Stimulated activated CD8-positive, alpha-beta memory T cell treated with anti-CD3 and anti-CD28 coated beads, Interleukin-4, amount 100 ng/mL, for 48 hours (primary cell): ENCODE measurements at regions not wholly inside any gene's neighbourhood (a gene's known extent, or its start where the extent isn't known, plus 50 kb on each side); places are given as distances from the start of the nearest gene placed in this dataset.
A peak's percentile ranks its signal among the peaks of the same experiment; 100 is the strongest.

ENCODE experiments used
- DNase-seq: peaks from one replicate; pipeline ENCODE4 v3.0.0-alpha.2; 2020

DNA sequence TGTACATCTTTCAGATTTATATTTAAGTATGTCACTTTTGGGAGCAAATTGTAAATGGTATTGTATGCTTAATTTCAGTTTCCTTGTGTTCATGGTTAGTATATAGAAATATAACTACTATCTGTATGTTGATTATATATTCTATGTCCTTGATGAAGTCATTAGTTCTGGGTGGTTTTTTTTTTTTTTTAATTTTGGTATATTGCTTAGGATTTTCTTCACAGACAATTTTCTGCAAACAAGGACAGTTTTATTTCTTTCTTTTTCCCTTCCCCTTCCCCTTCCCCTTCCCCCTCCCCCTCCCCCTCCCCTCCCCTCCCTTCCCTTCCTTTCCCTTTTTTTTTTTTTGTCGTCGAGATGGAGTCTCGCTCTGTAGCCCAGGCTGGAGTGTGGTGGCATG, 430.0 kb downstream of the TYW1 start:
- DNase-seq: no peak

DNA sequence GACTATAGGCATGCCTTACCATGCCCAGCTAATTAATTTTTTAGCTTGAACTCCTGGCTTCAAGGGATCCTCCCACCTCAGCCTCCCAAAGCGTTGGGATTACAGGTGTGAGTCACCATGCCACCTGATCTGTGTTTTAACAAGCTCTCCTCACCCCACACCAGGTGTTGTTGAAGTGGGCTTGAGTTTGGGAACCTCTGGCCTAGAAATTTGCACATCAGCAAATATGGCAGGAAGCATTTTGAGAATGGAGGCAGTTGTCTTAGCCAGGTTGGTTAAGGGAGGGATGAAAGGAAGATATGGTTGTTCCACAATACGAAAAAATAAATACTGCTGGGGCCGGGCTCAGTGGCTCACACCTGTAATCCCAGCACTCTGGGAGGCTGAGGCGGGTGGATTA, 433.1 kb downstream of the TYW1 start:
- no peak for DNase-seq

DNA sequence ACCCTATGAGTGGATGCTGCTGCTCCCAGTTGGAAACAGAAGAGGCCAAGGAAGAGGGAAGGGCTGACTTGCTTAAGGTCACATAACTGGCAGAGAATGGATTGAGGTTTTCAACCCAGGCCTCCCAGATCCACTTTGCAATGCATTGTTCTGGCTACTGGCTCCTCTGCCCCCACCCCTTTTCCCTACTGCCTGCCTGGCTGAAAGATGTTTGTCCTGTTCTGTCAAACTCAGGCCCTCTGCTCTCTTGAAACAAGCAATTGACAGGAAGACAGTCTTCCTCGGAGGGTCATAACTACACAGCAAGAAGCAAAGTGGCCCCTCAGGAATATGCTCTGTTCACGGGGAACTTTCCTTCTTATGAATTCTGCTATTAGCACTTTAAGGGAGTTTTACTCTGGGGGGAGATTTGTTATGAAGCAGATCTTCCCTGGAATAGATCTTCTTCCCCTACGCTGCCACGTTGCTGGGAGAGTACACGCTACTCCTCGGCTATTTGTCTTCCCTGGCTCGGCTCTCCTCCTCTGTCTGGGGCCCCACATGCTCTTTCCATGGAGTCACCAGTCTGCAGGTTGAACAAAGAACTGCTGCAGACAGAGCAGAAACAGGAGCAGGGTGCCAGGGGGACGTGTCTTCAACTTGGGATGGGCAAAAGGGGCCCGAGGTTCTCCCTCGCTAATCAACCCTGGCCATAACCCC, 436.1 kb downstream of the TYW1 start:
- DNase-seq: no peak

DNA sequence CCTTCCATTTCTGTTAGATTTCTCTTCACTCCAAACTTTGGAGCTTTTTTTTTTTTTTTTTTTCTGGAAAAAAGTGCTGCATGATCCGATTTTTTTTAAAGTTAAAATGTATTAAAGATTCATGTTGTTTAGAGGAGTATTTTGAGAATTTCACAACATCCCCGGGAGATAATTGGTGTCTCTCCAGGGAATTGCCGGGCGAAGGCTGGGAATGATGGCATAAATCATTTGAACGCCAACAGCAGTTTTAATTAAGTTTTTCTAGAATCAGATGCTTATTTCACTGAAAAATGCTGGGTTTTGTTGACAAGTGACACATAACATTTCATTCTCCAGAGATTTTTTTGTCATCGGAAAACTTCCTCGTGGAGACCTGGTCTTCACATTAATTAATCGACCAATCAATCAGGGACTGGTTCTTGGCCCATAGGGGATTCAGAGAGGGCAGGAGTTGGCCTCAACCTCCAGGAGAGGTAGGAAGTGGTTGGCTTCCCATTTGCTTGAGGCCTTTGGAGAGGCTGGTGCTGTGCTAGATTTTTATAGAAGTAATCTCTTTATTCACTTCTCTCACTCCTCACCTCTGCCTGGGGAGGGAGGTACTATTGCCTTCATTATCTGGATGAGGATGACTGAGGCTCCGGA, 439.4 kb downstream of the TYW1 start:
- DNase-seq: no peak

DNA sequence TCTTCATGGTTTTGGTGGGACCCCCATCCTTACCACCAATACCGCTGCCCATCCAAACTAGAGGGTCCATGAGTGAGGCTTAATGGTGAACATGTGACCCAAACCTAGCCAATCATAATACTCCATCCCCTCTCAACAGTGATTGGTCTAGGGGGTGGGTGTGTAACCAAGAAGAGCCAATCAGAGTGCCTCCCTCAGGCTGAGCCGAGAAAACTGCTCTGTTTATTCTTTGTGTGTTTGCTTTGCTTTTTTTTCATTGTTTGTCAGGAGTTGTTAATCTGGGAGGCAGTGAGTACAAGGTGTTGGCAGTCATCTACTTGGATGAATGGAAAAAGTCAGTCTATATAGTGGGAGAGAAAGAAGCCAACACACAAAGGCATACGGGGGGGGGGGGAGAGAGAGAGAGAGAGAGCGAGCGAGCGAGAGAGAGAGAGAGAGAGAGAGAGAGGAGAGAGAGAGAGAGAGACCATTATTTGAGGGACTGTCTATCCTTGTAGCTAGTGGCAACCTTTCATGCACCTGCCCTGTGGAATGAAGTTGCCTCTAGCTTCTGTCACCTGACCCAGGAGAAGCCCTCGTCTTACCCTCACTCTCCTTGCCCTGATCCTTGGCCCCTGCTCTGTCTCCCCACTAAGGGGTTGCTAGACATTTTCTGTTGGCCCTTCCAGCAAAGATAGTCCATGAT, 441.7 kb downstream of the TYW1 start:
- DNase-seq: no peak

DNA sequence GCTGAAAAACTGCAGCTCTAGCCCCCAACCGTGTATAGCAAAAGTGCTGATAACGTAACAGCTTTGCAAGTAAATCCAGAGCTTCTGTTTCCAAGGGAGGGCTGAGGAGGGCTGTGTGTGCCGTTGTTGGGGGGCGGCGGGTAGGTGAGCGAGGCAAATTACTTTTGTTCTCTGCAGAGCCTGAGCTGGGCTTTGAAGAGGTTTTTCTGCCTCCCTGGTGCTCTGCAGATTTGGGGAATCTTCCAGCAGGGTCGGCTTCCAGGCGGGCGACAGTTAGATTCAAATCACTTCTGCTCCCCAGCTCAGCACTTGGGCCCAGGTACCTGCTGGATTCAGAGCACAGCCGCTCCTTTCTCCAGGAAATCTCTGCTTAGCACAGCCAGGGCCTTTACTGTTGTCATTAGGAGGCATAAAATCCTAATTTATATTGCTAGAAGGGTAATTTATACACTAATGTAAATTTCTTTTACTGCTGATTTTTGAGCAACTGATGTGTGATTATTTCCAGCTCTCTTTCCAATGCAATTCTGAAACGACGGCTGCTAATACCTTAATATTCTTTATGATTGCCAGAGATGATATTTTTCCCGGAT, 442.4 kb downstream of the TYW1 start:
- no peak for DNase-seq

DNA sequence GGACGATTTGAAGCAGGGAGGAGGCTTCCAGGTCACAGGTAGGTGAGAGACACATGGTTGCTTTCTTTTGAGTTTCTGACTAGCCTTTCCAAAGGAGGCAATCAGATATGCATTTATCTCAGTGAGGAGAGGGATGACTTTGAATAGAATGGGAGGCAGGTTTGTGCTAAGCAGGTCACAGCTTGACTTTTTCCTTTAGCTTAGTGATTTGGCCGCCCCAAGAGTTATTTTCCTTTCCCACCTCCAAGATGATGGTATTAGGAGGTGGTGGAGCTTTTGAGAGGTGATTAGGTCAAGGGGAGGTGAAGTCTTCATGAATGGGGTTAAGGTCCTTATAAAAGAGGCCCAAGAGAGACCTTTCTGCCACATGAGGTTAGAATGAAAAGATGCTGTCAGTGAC, 443.7 kb downstream of the TYW1 start:
- no peak for DNase-seq

DNA sequence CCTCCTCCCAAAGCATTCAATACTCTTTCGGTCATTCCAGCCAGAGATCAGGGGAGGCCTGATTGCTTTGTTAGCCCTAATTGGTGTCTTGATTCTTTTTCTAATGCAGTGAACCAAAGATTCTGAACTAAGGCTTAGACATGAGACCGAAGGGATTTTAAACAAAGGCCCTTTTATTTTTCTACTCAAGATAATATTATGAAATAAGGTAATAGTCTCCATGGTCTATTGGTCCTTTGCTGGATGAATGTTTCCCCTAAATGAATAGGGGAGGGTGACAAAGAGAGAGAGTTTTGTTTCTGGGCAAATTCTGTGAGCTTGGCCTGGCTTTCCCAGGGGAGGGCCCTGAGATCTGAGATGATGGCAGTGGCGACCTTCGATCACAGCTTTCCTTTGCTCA, 449.1 kb downstream of the TYW1 start:
- DNase-seq: no peak

DNA sequence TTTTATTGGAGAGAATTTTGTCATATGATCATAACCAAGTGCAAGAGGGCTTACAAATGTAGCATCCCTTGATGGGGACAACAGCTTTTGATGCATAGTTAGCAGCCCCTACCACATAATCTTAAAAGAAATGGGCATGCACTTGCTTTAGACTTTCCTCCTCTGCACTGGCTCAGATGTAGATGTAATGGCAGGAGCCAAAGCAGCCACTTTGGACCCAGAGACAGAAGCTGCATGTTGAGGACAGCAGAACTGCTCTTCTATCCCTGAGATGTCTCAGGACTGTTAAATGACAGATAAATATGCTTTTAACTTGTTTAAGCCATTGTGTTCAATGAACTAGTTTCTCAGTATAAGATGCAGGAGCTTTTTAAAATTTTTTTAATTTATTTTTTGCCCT, 450.7 kb downstream of the TYW1 start:
- DNase-seq: no peak

DNA sequence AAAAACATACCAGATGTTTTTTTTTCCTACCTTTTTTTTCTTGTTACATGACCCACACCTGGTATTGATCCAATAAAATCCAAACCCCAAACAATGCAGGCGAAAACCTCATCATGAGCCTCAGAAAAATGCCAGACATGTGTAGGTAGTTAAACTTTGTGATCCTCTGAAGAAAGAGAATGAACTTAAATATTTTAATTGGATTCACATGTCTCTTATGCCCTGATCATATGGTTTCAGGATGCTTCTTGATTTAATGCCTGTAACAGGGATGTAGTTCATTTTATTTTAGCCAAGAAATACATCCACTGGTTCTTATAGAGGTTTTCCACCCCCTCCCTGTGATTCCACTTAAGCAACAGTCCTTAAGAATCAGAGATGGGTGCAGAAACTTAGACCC, 451.6 kb downstream of the TYW1 start:
- no peak for DNase-seq

DNA sequence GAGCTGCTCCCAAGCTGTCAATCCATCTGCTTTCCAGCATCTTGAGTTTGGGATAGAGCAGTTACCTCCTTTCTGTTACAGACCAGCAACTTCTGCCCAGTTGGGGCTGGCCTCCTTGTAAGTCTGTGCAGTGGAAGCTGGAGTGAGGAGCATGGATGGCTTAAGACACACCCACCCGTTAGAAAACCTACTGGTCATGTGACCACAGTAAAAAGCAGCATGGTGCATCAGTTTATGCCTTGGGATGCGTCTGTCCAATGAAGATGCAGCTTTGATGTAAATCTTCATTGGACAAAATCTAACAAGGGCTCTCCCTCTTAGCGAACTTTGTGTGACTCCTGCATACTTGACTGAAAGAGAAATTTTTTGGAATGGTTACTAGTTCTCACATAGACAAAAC, 453.5 kb downstream of the TYW1 start:
- DNase-seq: no peak

DNA sequence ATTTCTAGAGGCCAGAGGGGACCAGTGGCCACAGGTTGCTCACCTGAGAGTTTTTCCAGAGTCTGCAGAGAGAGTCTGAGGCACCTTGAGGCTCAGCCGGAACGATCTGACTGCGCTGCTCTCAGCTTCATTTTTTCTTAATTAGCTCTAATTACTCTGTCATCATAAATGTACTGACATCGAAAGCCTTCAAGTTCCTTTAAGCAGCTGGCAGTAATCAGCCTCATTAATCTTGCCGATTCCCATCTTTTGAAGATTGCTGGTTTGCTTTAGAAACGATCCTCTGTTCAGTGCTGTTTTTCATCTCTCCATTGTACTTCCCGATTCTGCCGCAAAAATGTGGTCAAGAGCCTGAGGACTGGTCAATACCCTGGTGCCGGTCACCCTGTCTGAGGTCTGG, 454.7 kb downstream of the TYW1 start:
- no peak for DNase-seq

DNA sequence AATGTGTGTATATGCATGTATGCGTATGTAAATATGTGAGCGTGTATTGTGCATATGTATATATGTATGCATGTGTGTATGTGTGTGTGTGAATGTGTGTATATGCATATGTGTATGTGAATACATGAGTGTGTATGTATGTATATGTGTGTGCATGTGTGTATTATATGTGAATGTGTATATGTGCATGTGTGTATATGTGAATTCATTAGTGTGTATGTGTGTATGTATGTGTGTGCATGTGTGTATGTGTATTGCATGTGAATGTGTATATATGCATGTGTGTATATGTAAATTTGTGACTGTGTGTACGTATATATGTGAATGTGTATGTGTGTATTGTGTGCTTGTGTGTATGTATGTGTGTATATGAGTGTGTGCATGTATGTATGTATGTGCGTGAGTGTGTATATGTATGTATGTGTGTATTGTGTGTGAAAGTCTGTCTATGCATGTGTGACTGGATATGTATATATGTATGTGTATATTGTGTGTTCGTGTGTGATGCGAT, 455.9 kb downstream of the TYW1 start:
- no peak for DNase-seq

DNA sequence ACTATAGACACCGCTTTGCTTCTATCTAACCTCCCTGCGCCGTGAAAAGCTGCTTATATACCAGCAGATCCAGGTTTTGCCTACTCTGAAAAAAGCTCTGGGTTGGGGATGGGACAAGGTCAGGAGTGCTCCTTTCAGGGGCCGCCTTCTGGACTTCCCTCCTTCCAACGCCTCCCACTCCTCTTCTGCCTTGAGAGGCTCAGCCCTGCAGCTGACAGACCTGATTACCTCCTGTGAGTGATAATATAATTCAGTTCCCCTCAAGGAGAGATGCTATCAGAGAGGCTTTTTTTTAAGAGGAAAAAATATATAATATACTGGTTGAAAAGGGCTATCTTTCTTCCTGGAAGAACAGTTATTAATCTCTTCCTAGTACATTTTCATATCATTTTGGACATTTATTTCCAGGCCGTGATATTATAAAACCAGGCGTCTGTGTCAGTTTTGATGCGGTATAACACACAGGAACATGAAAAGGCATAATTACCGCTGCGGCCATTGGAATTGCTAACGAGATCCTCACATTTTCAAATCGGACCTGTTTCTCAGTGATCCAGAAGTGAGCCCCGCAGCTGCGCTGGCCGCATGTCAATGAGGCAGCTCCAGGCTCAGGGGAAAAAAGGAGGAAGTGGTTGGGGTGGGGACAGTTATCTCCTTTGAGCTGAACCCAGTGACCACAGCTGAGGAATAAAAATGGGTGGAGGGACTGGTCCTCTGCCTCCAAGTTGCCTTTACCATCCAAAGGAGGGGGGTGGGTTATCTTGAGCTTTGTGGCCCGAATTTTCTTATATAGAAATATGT, 457.1 kb downstream of the TYW1 start:
- no peak for DNase-seq

DNA sequence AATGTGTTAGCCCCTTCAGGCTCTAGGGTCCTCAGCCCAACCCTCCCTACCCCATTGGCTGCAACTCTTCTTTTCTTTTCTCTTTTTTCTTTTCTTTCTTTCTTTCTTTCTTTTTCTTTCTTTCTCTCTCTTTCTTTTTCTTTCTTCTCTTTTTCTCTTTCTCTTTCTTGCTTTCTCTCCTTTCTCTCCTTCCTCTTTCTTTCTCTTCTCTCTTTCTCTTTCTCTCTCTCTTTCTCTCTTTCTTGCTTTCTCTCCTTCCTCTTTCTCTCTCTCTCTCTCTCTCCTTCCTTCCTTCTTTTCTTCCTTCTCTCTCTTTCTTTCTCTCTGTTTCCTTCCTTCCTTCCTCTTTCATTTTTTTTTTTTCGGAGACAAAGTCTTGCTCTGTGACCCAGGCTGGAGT, 458.9 kb downstream of the TYW1 start:
- DNase-seq: no peak

DNA sequence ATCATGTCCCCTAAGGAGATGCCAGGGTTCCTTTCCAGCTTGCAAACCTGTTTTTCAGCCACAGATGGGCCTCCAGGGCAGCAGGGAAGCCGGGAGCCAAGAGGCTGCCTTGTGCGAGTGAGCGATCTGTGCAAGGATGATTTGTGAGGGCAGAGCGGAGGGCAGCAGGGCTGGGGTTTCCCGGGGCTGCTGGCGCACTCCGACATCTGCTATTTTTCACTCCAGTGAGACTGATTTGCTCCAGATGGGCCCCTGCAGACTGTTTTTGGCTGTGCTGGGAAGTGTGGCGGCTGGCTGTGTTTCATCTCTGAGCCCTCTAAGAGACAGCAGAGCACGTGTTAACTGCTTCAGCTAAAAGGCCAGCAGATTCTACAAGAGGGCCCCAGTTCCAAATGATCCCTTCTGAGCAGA, 466.2 kb downstream of the TYW1 start:
- no peak for DNase-seq

DNA sequence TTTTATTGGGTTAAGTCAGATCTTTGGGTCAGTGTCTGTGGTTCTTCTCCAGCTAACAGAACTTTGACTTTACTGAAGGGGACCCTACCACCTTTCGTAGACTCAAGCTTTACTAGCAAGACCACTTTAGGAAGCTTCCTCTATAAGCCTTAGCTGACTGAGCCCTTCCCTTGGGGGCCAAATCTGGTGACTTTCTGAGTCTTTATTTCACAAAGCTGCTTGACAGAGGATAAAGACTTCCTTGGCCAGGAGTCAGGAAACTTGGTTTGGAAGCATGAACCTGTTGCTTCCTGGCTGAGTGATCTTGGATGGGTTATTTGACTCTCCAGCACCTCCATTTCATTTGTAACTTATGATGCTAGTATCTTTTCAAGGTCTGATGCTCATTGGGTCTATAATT, 466.7 kb downstream of the TYW1 start:
- no peak for DNase-seq

DNA sequence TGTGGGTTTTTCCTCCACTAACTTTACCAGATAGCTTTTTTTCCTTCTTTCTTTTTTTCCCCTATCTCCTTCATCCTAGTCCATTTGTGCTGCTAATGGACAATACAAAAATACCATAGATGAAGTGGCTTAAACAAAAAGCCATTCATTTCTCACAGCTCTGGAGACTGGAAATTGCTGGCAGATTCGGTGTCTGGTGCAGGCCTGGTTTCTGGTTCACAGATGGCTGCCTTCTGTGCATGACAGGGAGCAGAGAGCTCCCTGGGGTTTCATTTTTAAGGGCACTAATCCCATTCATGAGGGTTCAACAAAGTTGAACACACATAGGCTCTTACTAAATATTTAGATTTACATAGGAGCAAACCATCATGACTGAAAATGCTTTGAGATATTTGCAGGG, 467.4 kb downstream of the TYW1 start:
- no peak for DNase-seq

DNA sequence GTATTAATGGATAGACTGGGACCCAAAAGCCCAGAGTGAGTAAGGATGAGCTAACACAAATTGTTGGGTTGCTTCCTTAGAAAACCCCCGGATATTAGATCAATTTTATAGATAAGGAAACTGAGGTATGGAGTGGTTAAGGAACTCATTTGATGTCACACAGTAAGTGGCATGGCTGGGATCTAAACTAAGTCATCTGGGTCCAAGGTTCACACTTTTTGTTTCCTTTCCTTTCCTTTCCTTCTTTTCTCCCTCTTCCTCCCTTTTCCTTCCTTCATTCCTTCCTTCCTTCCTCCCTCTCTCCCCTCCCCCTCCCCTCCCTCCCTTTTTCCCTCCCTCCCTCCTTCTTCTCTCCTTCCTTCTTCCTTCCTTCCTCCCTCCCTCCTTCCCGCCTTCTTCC, 469.5 kb downstream of the TYW1 start:
- DNase-seq: no peak

DNA sequence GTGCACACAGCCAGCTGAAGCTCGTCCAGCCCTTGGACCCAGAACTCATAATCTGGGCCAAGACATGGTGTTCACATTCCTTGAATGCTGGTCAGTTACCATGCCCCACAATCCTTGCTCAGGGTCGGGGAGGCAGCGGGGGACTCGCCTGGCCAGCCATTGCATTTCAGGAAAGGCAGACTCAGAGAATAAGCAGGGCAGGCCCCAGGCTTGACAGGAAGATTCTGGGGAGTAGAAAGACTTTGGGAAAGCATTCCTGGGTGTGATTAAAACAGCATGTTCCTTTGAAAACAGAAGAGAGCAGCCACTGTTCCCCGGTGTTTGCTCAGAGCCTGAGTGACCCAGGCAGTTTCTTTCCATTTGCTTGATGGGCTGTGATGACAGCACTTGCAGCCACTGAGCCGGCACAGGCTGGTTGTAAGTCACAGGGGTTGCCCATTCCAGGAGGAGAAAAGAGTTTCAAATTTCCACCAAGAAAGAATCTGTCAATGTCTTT, 473.7 kb downstream of the TYW1 start:
- DNase-seq: no peak

DNA sequence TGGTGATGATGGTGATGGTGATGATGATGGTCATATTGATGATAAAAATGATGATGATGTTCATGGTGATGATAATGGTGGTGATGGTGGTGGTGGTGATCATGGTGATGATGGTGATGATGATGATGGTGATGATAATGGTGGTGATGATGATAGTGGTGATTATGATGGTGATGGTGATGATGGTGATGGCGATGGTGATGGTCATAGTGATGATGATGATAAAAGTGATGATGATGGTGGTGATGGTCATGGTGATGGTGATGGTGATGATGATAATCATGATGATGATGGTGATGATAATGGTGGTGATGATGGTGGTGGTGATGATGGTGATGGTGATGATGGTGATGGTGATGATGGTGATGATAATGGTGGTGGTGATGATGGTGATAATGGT, 478.7 kb downstream of the TYW1 start:
- DNase-seq: no peak

DNA sequence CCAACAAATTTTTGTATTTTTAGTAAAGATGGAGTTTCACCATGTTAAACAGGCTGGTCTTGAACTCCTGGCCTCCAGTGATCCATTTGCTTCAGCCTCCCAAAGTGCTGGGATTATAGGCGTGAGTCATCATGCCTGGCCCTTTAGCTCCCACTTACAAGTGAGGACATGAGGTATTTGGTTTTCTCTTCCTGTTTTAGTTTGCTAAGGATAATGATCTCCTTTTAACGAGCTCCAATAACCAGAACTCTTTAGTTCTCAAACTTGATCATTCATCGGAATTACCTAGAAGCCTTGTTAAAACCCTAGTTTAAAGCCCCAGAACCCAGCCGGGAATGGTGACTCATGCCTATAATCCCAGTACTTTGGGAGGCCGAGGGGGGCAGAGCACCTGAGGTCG, 481.4 kb downstream of the TYW1 start:
- no peak for DNase-seq

DNA sequence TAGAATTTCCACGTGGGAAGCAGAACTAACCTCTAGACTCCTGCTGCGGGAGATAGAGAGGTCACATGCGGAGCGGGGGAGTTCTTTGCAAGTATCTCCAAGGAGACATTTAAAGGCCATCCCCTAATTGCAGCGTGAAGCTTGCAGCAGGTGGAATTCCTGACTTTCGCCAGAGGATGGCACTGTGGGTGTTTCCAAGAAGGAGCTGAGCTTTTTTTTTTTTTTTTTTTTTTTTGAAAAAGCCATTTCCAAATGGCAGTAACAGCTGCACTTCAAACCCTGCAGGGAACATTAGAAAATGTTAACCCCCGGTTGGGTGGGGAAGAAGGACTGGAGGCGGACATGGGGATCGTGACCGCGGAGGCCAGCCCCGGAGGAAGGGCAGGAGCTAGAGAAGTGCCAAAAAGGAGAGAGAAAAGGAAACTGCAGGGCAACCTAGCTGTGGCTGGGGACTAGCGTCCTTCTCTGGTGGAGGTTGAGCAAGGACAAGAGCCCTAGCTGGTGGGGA, 487.7 kb downstream of the TYW1 start:
- DNase-seq: peak; percentile 37
